ENCODE measurements at regions not wholly inside any gene's neighbourhood (a gene's known extent, or its start where the extent isn't known, plus 50 kb on each side); places are given as distances from the start of the nearest gene placed in this dataset.

GRCh38 chr10:107914450-107915214 lies 750.1 kb upstream of the SORCS1 start:
- TF ChIP-seq CTCF (IDR thresholded peaks at IDR 0.05) (no peak), POLR2AphosphoS5 (IDR thresholded peaks at IDR 0.05; ENCODE audit: low read depth, low read length) (no peak), TCF7L2 (IDR thresholded peaks at IDR 0.05; ENCODE audit: low read depth, low read length) (no peak)

All from Panc1 (cell line).